ENCODE measurements at regions not wholly inside any gene's neighbourhood (a gene's known extent, or its start where the extent isn't known, plus 50 kb on each side); places are given as distances from the start of the nearest gene placed in this dataset.

GRCh38 chr13:31649766-31650165 lies 89.6 kb upstream of the RXFP2 start:
- H3K4me2 ChIP-seq (ENCODE audit: control insufficient read depth, extremely low read depth, insufficient read depth, low read depth, low read length), result no peak overlapping the region
- H2AFZ ChIP-seq (ENCODE audit: control insufficient read depth, low read length), result no peak overlapping the region
- dilution Hi-C loops (cut with MboI; ENCODE audit: extremely low pct_ligation_motif_present, low sequenced_read_pairs), result no loop called here
- DNase-seq (ENCODE audit: low read depth, low spot score) (no peak), FAIRE-seq (no peak)
- H4K20me1 ChIP-seq (ENCODE audit: control insufficient read depth, extremely low read depth, insufficient read depth, low read length), result no peaks in the 10 kb centered on the region
- H3K9me1 ChIP-seq (ENCODE audit: control insufficient read depth, extremely low read depth, insufficient read depth, low read length), result no peaks in the 10 kb centered on the region
- H3K9ac ChIP-seq (ENCODE audit: control insufficient read depth, extremely low read depth, insufficient read depth, low read length), result no peak overlapping the region
- H3K79me2 ChIP-seq (ENCODE audit: control insufficient read depth, insufficient read depth, low read length), result no peaks in the 10 kb centered on the region
- no peak overlapping the region for H3K27ac ChIP-seq (ENCODE audit: control insufficient read depth, insufficient read depth, low read length)
- no peaks in the 10 kb centered on the region for H3K27me3 ChIP-seq (ENCODE audit: control insufficient read depth, extremely low read depth, insufficient read depth, low read length)
- H3K4me3 ChIP-seq (ENCODE audit: control insufficient read depth in 2 of 3, extremely low read depth in 1 of 3, insufficient read depth in 2 of 3, low read depth in 1 of 3, low read length in 3 of 3), result no peak overlapping the region
- no peaks in the 10 kb centered on the region for H3K9me3 ChIP-seq (ENCODE audit: control insufficient read depth, low read depth, low read length)
- H3K4me1 ChIP-seq (ENCODE audit: control insufficient read depth, extremely low read depth, insufficient read depth, low read length), result no peaks in the 10 kb centered on the region
- TF ChIP-seq CTCF (optimal IDR thresholded peaks at IDR 0.05 in 1 of 3, IDR thresholded peaks at IDR 0.05 in 1 of 3, conservative IDR thresholded peaks at IDR 0.05 in 1 of 3; ENCODE audit: extremely low read depth in 1 of 3, insufficient read depth in 2 of 3, low read length in 3 of 3) (no peak), EZH2 (IDR thresholded peaks at IDR 0.05; ENCODE audit: low read length) (no peak)
- no peaks in the 10 kb centered on the region for H3K36me3 ChIP-seq (ENCODE audit: control insufficient read depth in 2 of 2, extremely low read depth in 1 of 2, insufficient read depth in 2 of 2, low read length in 2 of 2)

- Histone ChIP-seq H3K9me3 (ENCODE audit: control insufficient read depth, low read depth, low read length) (no peaks in the 10 kb centered on the region), H3K79me2 (ENCODE audit: control insufficient read depth, insufficient read depth, low read length) (no peaks in the 10 kb centered on the region), H3K27me3 (ENCODE audit: control insufficient read depth, extremely low read depth, insufficient read depth, low read length) (no peaks in the 10 kb centered on the region), H4K20me1 (ENCODE audit: control insufficient read depth, extremely low read depth, insufficient read depth, low read length) (no peaks in the 10 kb centered on the region), H3K9ac (ENCODE audit: control insufficient read depth, extremely low read depth, insufficient read depth, low read length) (no peak overlapping the region), H3K36me3 (ENCODE audit: control insufficient read depth in 2 of 2, extremely low read depth in 1 of 2, insufficient read depth in 2 of 2, low read length in 2 of 2) (no peaks in the 10 kb centered on the region), H3K4me2 (ENCODE audit: control insufficient read depth, extremely low read depth, insufficient read depth, low read depth, low read length) (no peak overlapping the region), H3K9me1 (ENCODE audit: control insufficient read depth, extremely low read depth, insufficient read depth, low read length) (no peaks in the 10 kb centered on the region), H3K4me1 (ENCODE audit: control insufficient read depth, extremely low read depth, insufficient read depth, low read length) (no peaks in the 10 kb centered on the region), H3K27ac (ENCODE audit: control insufficient read depth, insufficient read depth, low read length) (no peak overlapping the region), H3K4me3 (ENCODE audit: control insufficient read depth in 2 of 3, extremely low read depth in 1 of 3, insufficient read depth in 2 of 3, low read depth in 1 of 3, low read length in 3 of 3) (no peak overlapping the region), H2AFZ (ENCODE audit: control insufficient read depth, low read length) (no peak overlapping the region)
- TF ChIP-seq CTCF (optimal IDR thresholded peaks at IDR 0.05 in 1 of 3, IDR thresholded peaks at IDR 0.05 in 1 of 3, conservative IDR thresholded peaks at IDR 0.05 in 1 of 3; ENCODE audit: extremely low read depth in 1 of 3, insufficient read depth in 2 of 3, low read length in 3 of 3) (no peak), EZH2 (IDR thresholded peaks at IDR 0.05; ENCODE audit: low read length) (no peak)
- FAIRE-seq (no peak), DNase-seq (ENCODE audit: low read depth, low spot score) (no peak)
- dilution Hi-C loops (cut with MboI; ENCODE audit: extremely low pct_ligation_motif_present, low sequenced_read_pairs), result no loop called here
Measured at GRCh38 chr13:31653730-31654129, 85.6 kb upstream of the RXFP2 start.

Data from keratinocyte (primary cell).